Gastroesophageal sphincter (tissue), 3 donors: ENCODE measurements at regions not wholly inside any gene's neighbourhood (a gene's known extent, or its start where the extent isn't known, plus 50 kb on each side); places are given as distances from the start of the nearest gene placed in this dataset.

ENCODE experiments used
- EP300 ChIP-seq: sonication (generic); formaldehyde crosslinking; IDR thresholded peaks from one replicate; pipeline ENCODE4 v1.6.1; 2017; ENCODE audit warnings: antibody characterized with exemption, mild to moderate bottlenecking
- TF ChIP-seq, protein P1 (sequence below), 4 experiments: fragments of 200-600 bp in 2 of 4; fragments of 450-650 bp in 2 of 4; sonication (generic) in 1 of 4; IDR thresholded peaks; one replicate each; pipeline ENCODE4 v1.5.1; 2017 to 2019; ENCODE audit warnings: antibody characterized with exemption in 4 of 4, mild to moderate bottlenecking in 2 of 4, moderate library complexity in 2 of 4

GRCh38 chr11:120017582-120018150 is 120.2 kb downstream of the TRIM29 start:
- TF ChIP-seq, protein P1, sequence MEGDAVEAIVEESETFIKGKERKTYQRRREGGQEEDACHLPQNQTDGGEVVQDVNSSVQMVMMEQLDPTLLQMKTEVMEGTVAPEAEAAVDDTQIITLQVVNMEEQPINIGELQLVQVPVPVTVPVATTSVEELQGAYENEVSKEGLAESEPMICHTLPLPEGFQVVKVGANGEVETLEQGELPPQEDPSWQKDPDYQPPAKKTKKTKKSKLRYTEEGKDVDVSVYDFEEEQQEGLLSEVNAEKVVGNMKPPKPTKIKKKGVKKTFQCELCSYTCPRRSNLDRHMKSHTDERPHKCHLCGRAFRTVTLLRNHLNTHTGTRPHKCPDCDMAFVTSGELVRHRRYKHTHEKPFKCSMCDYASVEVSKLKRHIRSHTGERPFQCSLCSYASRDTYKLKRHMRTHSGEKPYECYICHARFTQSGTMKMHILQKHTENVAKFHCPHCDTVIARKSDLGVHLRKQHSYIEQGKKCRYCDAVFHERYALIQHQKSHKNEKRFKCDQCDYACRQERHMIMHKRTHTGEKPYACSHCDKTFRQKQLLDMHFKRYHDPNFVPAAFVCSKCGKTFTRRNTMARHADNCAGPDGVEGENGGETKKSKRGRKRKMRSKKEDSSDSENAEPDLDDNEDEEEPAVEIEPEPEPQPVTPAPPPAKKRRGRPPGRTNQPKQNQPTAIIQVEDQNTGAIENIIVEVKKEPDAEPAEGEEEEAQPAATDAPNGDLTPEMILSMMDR (IDR thresholded peaks at IDR 0.05), result no peak
- TF ChIP-seq EP300, result no peak
